ENCODE measurements at regions not wholly inside any gene's neighbourhood (a gene's known extent, or its start where the extent isn't known, plus 50 kb on each side); places are given as distances from the start of the nearest gene placed in this dataset.
"Not testable (repeated sequence)": the region's sequence is repeated elsewhere in the genome, so short reads cannot be mapped to it uniquely, and the experiment has no call there.

DNA sequence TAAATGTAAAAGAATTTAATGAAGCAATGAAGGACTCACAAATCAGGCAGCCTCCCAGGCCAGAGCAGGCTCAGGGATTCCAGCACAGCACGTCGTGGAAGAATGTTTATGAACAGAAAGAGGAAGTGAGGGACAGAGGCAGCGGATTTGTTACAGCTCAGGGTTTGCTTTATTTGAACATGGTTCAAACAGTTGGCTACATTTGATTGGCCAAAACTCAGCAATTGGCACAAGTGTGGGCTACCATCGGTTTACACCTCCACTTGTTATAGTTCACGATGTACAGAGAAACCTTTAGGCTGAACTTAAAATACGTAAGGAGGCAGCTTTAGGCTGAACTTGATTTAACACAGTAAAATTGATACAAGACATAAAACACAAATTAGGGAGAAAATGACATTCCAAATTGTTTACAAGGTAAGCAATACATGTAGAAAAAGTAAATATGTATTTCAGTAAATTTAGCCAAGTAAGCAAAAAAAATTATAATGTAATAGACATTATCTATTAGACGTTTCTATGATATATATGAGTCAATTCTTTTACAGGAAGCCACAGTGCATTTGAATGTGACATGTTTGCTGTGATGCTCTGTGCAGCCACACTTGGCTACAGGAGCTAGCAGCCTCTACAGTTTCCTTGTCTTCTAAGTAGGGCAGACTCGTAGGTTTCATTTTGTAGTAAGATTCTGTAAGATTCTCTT is 126.5 kb downstream of the ADSS2 start:
- peak; percentile 80 to 82 for DNase-seq

DNA sequence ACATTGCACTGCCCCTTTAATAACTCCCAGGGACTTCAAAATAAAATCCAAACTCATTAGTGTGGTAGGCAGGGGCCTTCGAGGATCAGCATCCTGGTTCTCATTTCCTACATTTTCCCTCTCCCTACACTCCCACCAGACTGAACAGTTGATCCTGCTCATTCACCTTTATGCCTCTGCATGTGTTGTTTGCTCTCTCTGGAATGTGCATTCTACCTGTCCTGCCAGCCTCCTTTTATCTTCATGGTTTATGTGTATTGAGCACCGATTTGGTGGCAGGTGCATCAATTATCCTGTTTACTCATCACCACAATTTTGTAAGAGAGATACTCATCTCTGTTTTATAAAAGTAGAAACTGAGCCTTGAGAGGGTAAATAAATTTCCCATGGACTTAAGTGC is 125.0 kb downstream of the ADSS2 start:
- no peak for DNase-seq

DNA sequence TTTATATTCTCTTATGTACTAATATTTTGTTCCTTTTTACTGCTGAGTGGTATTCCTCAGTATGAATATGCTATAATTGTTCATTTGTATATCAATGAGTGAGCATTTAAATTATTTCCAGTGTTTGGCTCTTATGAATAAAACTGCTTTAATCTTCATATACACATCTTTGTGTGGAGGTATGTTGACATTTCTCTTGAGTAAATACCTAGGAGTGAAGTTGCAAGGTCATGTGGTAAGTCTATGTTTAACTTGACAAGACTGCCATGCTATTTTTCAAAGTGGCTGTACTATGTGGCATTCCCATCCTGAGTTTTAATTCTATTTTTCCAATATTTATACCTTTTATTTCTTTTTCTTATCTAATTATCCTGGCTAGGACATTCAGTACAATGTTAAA is 124.2 kb downstream of the ADSS2 start:
- no peak for DNase-seq

DNA sequence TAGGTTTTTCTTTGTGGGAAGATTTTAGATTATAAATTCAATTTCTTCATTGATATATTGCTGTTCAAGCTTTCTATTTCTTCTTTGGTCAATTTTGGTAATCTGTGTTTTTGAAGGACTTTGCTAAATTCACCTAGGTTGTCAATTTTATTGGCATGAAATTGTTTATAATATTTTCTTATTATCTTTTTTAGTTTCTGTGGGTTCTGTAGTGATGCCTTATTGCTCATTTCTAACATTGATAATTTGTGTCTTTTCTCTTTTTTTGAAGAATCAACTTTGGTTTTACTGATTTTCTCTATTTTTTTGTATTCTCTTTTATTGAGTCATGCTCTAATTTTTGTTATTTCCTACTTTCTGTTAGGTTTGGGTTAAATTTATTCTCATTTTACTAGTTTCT is 123.2 kb downstream of the ADSS2 start:
- DNase-seq, result no peak

DNA sequence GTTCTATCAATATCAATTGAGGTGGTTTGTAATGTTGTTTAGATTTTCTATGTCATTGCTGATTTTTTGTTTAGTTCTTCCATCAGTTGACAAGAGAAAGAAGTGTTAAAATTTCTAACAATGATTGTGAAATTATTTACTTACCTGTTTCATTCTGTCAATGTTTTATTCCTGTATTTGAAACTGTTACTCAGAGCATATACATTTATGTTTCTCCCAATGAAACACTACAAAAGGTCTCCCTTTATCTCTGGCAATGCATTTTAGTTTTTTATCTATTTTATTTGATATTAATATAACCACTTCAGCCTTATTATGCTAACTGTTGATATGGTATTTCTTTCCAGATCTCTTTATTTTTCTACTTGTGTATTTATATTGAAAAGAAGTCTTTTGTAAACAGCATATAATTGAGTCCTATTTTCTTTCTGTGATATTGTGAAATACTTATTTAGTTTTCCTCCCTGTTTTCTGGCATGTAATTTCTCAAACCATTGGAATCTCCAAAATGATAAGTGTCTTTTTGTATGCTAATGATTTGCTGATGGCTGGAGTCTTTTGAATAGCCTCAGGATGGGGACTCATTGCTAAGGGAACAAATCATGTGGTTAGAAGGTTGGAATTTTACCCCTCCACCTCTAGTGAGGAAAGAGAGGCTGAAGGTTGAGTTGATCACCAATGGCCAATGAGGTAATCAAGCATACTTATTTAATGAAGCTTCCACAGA is 122.0 kb downstream of the ADSS2 start:
- no peak for DNase-seq

DNA sequence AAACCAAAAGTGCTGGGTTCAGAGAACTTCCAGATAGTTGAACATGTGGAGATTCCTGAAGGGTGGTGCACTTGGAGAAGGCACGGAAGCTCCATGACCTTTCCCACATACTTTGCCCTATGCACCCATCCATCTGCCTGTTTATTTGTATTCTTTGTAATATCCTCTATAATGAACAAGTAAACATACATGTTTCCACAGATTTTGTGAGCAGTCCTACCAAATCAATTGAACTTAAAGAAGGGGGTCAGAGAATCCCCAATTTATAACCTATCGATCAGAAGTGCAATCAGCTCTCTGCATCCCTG is 121.4 kb downstream of the ADSS2 start:
- DNase-seq, result no peak

DNA sequence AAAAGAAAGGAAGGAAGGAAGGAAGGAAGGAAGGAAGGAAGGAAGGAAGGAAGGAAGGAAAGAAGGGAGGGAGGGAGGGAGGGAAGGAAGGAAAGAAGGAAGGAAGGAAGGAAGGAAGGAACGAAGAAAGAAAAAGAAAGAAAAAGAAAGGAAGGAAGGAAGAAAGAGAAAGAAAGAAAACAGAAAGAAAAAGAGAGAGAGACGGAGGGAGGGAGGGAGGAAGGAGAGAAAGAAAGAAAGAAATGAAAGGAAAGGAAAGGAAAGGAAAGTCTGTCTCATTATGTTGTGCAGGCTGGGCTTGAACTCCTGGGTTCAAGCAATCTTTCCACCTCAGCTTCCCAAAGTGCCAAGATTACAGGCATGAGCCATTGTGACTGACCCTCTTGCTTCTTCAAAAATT is 118.9 kb downstream of the ADSS2 start:
- not testable (repeated sequence) for DNase-seq

DNA sequence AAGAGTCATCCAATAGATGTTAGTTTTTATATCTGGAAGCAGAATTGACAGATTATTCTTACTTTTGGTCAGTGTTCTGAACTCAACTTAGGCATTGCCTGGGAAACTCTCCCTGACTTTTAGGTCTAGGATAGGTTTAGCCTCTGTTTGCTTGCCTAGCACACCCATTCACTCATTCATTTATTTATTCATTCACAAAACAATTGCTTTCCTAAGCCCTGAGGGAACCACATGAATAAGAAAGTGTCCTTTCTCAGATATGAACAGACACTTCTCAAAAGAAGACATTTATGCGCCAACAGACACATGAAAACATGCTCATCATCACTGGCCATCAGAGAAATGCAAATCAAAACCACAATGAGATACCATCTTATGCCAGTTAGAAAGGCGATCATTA is 117.4 kb downstream of the ADSS2 start:
- DNase-seq, result not testable (repeated sequence)

DNA sequence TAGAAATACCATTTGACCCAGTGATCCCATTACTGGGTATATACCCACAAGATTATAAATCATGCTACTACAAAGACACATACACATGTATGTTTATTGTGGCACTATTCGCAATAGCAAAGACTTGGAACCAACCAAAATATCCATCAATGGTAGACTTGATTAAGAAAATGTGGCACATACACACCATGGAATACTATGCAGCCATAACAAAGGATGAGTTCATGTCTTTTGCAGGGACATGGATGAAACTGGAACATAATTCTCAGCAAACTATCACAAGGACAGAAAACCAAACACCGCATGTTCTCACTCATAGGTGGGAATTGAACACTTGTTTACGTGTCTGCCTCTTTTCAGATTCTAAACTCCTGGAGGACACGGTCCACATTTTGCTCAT is 116.9 kb downstream of the ADSS2 start:
- not testable (repeated sequence) for DNase-seq

DNA sequence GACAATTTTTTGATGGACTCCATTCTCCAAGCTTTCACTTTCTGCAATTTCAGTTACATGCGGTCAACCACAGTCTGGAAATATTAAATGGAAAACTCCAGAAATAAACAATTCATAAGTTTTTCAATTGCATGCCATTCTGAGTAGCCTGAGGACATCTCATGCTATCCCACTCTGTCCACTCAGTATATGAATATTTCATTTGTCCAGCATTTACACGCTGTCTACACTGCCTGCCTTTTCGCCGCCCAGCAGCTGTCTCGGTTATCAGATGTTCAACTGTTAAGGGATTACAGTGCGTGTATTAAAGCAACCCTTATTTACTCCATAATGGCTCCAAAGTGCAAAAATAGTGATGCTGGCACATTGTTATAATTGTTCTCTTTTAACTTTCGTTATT is 116.3 kb downstream of the ADSS2 start:
- DNase-seq, result no peak

DNA sequence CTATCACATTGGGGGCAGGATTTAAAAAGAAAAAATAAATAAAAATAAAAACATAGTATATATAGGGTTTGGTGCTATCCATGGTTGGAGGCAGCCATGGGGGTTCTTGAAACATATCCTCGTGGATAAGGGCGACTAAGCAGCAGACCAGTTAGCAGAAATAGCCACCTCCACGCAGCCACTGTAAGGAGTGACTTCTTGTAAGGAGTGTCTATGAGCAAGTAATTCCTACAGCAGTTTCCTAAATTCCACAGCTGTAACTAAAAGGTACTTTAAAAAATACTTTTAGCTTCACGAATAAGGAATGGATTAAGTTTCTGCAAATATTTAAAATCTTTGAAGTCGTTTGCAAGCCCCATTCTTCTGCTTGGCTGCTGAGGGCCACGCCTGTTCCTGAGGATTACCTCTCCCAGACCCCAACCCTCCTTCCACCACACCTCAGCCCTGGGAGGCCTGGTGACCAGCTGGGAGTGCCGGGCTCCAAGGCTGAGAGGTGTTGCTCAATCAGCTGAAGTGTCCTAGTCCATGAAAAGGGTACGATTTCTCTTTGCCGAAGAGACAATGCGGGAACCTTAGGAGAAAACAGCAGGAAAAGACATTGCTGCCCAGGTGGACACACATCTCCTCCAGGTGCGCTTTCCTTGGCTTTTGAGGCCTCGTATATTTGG is 115.3 kb downstream of the ADSS2 start:
- no peak for DNase-seq

DNA sequence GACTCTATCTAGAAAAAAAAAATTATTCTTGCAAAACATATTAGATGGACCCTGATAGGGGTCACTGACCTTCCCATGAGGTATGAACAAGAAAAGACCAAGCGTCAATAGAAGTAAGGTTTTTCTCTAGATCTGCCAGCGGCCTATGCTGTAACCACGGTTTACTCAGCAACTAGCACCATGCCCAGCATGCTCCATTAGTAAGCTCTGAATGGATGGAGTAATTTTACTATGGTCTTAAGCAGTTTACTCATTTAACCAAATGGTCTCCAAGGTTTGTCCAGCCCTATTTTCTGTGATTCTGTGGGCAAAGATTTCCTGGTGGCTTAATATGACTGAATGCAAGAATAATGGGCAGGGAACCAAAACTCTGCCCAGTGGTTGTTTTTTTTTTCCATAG is 113.9 kb downstream of the ADSS2 start:
- no peak for DNase-seq

DNA sequence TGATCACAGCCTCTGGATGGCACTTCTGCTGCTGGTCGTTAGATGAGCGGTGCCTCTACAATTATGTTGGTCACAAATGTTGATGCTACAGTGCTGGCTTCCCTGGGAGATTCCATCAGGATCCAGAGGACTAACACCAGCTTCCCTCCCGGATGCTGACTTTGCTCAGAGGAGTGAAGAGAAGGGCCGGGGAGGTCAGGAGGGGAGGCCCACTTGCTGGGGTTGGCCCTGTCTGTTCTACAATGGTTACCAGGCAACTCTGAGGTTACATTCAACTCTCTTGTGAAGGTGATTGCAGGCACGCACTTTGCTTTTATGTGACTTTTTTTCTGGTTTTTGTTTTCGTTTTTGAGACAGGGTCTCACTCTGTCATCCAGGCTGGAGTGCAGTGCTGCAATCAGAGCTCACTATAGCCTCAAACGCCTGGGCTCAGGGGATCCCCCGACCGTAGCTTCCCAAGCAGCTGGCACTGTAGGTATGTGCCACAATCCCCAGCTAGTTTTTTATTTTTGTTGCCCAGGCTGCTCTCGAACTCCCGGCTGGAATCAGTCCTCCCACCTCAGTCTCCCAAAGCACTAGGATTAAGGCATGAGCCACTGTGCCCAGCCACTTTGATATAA is 112.5 kb downstream of the ADSS2 start:
- DNase-seq, result no peak

DNA sequence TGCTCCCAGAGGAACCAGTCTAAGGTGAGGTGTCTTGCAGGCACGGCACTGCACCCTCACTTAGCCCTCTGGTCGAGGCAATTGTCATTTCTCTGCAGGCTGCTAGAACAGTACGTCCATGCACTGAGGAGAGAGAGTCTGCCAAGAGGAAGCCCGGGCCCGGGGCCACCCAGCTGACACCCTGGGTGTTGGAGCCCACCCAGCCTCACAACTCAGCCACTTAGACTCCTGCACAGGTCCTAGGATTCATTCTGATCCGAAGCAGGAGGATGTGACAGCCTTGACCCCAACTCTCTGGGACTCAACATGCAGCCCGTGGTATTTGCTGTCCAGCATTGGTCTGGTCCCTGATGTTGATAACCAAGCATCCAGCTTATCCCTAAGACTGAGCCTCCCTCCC is 111.9 kb downstream of the ADSS2 start:
- DNase-seq, result no peak

DNA sequence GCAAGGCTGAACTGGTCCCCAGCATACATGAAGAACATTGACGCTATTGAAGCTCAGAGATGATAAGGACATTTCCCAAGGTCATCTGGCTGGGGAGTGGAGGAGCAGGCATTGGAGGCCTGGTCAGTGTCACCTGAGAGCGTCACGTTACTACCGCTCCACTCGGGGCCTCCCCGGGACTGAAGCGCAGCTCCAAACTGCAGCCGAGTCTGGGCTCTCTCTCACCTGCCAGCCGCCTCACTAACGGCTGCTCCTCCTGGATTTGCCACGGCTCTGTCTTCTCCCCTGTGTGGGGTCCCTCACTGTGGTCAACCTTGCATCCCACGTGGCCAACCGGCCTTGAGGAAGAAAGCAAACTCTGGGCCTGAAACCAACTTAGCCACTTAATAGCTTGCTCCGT is 111.3 kb downstream of the ADSS2 start:
- DNase-seq, result no peak

DNA sequence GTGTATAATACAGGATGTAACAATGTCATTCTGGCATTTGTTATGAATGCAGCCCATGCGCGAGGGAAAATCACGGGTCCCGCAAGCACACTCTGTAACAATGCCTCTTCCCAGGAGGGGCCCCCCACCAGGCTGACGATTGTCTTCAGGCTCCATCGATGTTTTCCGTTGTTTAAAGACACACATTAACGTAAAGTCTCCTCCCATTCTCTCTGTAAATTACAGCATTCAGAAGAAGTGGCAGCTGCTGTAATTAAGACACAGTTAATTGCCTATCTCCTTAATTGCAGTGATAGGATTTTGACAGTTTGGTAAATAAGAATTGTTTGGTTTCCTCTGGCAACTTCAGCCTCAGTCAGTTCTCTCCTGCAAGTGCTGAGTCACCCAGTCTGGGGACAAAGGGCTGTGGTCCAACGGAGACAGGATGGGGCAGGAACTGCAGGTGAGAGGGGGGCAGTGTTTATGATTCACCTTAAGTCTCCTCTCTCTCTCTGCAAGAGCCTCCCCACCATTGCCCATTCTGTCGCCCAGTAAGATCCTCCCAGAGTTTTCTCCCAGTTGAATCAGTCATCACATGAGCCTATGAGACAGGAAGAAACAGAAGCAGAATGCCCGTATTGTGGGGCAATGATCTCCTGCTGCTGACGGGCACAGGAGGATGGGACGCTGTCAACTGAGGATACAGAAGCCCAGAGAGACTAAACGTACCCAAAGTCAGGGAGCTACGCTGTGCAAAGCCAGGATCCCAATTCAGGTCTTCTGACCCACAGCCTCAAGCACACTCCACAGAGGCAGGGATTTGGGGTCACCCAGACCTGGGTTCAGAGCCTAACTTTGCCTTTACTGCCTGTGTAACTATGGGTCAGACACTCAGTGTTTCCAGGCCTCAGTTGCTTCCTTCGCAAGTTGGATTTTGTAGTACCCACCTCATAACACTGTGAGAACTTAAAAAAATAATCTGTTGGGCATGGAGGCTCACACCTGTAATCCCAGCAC is 110.0 kb downstream of the ADSS2 start:
- DNase-seq, result no peak

DNA sequence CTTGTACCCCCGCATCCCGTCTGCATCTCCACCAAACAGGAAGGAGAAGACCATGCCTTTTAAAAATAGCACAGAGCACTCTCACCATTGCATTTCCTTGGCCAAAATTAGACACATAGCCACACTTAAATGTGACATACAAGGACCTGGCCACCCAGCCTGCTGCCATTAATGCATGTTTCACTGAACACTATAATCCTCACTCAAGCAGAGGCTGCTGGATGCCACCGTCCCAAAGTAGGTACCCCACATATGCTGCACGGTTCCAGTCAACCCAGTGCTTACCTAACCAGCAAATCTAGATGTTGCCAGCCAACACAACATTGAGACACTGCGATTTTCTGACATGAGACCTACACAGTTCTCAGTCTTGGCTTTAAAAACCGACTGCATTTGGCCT is 107.7 kb downstream of the ADSS2 start:
- DNase-seq, result no peak

DNA sequence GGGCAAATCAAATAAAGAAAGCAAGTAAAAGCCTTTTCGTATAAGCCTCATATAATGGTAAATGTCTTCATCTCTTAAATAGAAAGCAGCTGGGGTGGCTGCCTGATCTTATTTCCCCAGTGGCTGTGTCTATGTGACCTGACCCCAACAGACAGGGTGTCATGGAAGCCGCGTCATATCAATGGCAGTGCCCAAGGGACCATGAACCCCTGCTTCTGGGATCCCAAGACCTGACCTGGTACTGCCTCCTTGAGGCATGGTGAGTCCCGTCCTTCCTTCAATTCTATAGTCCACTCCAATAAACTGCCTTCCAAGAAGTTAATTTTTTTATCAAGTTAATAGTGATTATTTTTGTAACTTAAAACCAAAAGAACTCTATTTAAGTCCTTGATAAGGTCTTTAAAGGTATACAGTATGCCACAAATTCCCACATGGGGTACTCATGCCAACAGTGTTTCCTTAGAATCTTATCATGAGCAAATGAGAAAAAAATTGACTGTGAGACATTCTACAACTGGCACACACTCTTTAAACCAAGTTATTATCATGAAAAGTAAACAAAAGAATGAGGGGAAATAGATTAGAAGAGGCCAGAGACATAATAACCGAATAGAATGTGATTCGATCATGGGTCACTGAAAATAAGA is 104.6 kb downstream of the ADSS2 start:
- no peak for DNase-seq

DNA sequence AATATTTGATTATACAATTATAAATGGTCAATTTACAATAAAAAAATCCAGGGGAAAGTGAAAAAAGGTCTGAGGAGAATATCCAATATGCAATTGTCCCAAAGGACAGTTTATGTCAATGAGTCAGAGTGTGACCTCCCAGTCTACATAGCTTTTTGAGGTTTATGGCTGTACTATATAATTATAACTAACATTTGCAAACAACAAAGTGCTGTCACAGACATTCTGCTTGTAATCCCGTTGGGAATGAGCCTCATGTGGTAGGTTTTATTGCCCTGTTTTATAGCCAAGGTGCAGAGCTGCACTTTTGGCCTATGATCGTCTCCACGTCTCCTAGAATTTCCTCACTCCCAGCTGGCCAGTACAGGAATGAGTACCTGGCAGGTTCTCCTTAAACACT is 103.8 kb downstream of the ADSS2 start:
- no peak for DNase-seq

DNA sequence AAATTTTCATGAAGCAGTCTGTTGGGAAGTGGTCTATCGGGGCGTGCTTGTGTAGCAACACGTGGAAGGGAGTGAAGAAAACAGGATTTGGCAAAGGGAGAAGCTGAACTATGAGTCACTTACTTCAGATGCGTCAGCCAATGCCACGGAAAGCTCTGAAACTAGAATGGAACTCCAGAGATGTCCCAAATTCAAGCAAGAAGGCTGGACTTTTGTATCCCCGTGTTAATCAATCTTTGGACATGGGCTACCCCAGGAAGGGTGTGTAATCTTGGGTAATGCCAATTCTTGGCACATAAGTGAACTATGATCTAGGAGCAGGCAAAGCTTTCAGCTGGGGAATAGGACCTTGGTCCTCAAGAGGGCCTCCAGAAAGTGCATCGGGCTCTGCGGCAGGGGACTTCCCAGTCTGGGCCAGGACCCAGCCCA is 102.6 kb downstream of the ADSS2 start:
- DNase-seq, result no peak

DNA sequence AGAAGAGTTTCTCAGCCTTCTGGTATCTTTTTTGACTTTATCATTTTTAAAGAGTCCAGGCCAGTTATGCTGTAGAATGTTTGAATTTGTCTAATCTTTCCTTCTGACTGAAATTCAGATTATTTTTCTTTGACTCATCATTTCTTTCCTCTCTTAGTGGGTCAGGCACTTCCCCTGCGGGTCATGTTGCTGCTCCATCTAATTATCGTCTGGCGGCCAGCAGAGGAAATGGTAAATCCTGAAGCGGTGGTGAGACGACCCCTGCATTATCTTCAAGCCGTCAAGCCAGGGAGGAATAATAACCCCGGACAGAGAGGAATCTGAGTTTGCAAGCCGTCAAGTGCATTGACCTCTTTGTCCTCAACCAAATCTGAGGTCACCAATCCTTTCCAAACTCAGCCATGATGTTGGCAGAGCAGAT is 102.1 kb downstream of the ADSS2 start:
- no peak for DNase-seq

DNA sequence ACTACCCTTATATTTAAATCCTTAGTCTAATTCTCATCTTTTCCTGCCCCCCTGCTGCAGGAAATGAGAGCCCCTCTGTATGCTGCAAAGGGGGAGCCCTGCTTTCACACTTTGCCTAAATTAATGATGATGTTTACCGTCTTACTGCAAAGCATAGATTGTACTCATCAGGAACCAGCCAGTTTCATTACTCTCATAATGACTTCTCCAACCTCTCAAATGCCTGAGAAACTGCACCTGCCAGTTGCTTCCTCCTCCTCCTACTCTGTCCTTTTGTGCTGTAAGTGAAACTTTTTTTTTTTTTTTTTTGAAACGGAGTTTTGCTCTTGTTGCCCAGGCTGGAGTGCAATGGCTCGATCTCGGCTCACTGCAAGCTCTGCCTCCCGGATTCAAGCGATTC is 101.7 kb downstream of the ADSS2 start:
- no peak for DNase-seq
